IgD-negative memory B cell (primary cell): ENCODE measurements at regions not wholly inside any gene's neighbourhood (a gene's known extent, or its start where the extent isn't known, plus 50 kb on each side); places are given as distances from the start of the nearest gene placed in this dataset.

Experiments used
- H3K27ac Mint-ChIP-seq, 3 donors: one replicate each; pipeline ENCODE4 v1.8.0; 2020 to 2022; ENCODE audit warnings: mild to moderate bottlenecking in 3 of 3, mixed read lengths in 3 of 3, moderate library complexity in 1 of 3
- H3K27me3 Mint-ChIP-seq: one replicate; pipeline ENCODE4 v1.8.0; 2021; ENCODE audit warnings: mixed read lengths
- H3K36me3 Mint-ChIP-seq: one replicate; pipeline ENCODE4 v1.8.0; 2020; ENCODE audit warnings: mild to moderate bottlenecking, mixed read lengths
- H3K4me1 Mint-ChIP-seq, 3 donors: one replicate each; pipeline ENCODE4 v1.8.0; 2020 to 2022; ENCODE audit warnings: mixed read lengths in 3 of 3, mild to moderate bottlenecking in 1 of 3
- H3K4me3 Mint-ChIP-seq, 4 donors: one replicate each; pipeline ENCODE4 v1.8.0; 2020 to 2022; ENCODE audit warnings: mild to moderate bottlenecking in 4 of 4, mixed read lengths in 4 of 4, moderate library complexity in 3 of 4
- H3K9me3 Mint-ChIP-seq, 3 donors: one replicate each; pipeline ENCODE4 v1.8.0; 2020 to 2021; ENCODE audit warnings: mixed read lengths in 3 of 3, mild to moderate bottlenecking in 1 of 3

- Mint-ChIP-seq H3K27ac (no peak overlapping the region), H3K4me3 (no peak overlapping the region), H3K4me1 (no peaks in the 10 kb centered on the region), H3K36me3 (no peaks in the 10 kb centered on the region), H3K27me3 (peaks cover 2% of the 10 kb centered on the region), H3K9me3 (no peaks in the 10 kb centered on the region)
Measured at GRCh38 chr11:15769203-15769602, 587.1 kb downstream of the SOX6 start.

GRCh38 chr11:15770798-15771414, 585.4 kb downstream of the SOX6 start:
- H3K4me1 Mint-ChIP-seq, result no peaks in the 10 kb centered on the region
- no peak overlapping the region for H3K27ac Mint-ChIP-seq
- H3K27me3 Mint-ChIP-seq, result peaks cover 4% of the 10 kb centered on the region
- no peaks in the 10 kb centered on the region for H3K36me3 Mint-ChIP-seq
- no peaks in the 10 kb centered on the region for H3K9me3 Mint-ChIP-seq
- H3K4me3 Mint-ChIP-seq, result no peak overlapping the region

GRCh38 chr11:15772547-15772946, 583.8 kb downstream of the SOX6 start:
- no peaks in the 10 kb centered on the region for H3K36me3 Mint-ChIP-seq
- no peak overlapping the region for H3K27ac Mint-ChIP-seq
- no peaks in the 10 kb centered on the region for H3K4me1 Mint-ChIP-seq
- H3K27me3 Mint-ChIP-seq, result peaks cover 4% of the 10 kb centered on the region
- no peaks in the 10 kb centered on the region for H3K9me3 Mint-ChIP-seq
- H3K4me3 Mint-ChIP-seq, result peak overlapping the region in 1 of 4 donors; percentile 73

GRCh38 chr11:15772981-15773380, 583.4 kb downstream of the SOX6 start:
- H3K9me3 Mint-ChIP-seq, result no peaks in the 10 kb centered on the region
- H3K27me3 Mint-ChIP-seq, result peaks cover 4% of the 10 kb centered on the region
- peak overlapping the region in 1 of 4 donors; percentile 73 for H3K4me3 Mint-ChIP-seq
- no peak overlapping the region for H3K27ac Mint-ChIP-seq
- H3K36me3 Mint-ChIP-seq, result no peaks in the 10 kb centered on the region
- H3K4me1 Mint-ChIP-seq, result no peaks in the 10 kb centered on the region

- H3K27ac Mint-ChIP-seq, result no peak overlapping the region
- H3K36me3 Mint-ChIP-seq, result no peaks in the 10 kb centered on the region
- no peak overlapping the region for H3K4me3 Mint-ChIP-seq
- no peaks in the 10 kb centered on the region for H3K9me3 Mint-ChIP-seq
- H3K4me1 Mint-ChIP-seq, result no peaks in the 10 kb centered on the region
- peaks cover 4% of the 10 kb centered on the region for H3K27me3 Mint-ChIP-seq
Measured at GRCh38 chr11:15773476-15774387, 582.6 kb downstream of the SOX6 start.

- H3K27me3 Mint-ChIP-seq, result peaks cover 4% of the 10 kb centered on the region
- no peak overlapping the region for H3K4me3 Mint-ChIP-seq
- H3K4me1 Mint-ChIP-seq, result no peaks in the 10 kb centered on the region
- H3K36me3 Mint-ChIP-seq, result no peaks in the 10 kb centered on the region
- no peaks in the 10 kb centered on the region for H3K9me3 Mint-ChIP-seq
- no peak overlapping the region for H3K27ac Mint-ChIP-seq
Measured at GRCh38 chr11:15774388-15774939, 581.9 kb downstream of the SOX6 start.

GRCh38 chr11:15775015-15775541, 581.3 kb downstream of the SOX6 start:
- Mint-ChIP-seq H3K36me3 (no peaks in the 10 kb centered on the region), H3K4me1 (no peaks in the 10 kb centered on the region), H3K27ac (no peak overlapping the region), H3K9me3 (no peaks in the 10 kb centered on the region), H3K4me3 (no peak overlapping the region), H3K27me3 (peaks cover 4% of the 10 kb centered on the region)

- Mint-ChIP-seq H3K27me3 (peaks cover 4% of the 10 kb centered on the region), H3K9me3 (no peaks in the 10 kb centered on the region), H3K36me3 (no peaks in the 10 kb centered on the region), H3K4me1 (no peaks in the 10 kb centered on the region), H3K4me3 (no peak overlapping the region), H3K27ac (no peak overlapping the region)
Measured at GRCh38 chr11:15775797-15776196, 580.5 kb downstream of the SOX6 start.

GRCh38 chr11:15776366-15776765, 580.0 kb downstream of the SOX6 start:
- Mint-ChIP-seq H3K36me3 (no peaks in the 10 kb centered on the region), H3K9me3 (no peaks in the 10 kb centered on the region), H3K4me1 (no peaks in the 10 kb centered on the region), H3K27me3 (peaks cover 4% of the 10 kb centered on the region), H3K4me3 (no peak overlapping the region), H3K27ac (no peak overlapping the region)

GRCh38 chr11:15779518-15779917, 576.8 kb downstream of the SOX6 start:
- no peaks in the 10 kb centered on the region for H3K36me3 Mint-ChIP-seq
- no peak overlapping the region for H3K4me3 Mint-ChIP-seq
- peaks cover 2% of the 10 kb centered on the region for H3K27me3 Mint-ChIP-seq
- no peaks in the 10 kb centered on the region for H3K4me1 Mint-ChIP-seq
- H3K27ac Mint-ChIP-seq, result no peak overlapping the region
- no peaks in the 10 kb centered on the region for H3K9me3 Mint-ChIP-seq

GRCh38 chr11:15780382-15780781, 576.0 kb downstream of the SOX6 start:
- H3K27ac Mint-ChIP-seq, result peak overlapping the region in 1 of 3 donors; percentile 33
- no peak overlapping the region for H3K4me3 Mint-ChIP-seq
- no peaks in the 10 kb centered on the region for H3K27me3 Mint-ChIP-seq
- no peaks in the 10 kb centered on the region for H3K36me3 Mint-ChIP-seq
- no peaks in the 10 kb centered on the region for H3K9me3 Mint-ChIP-seq
- no peaks in the 10 kb centered on the region for H3K4me1 Mint-ChIP-seq

- Mint-ChIP-seq H3K9me3 (no peaks in the 10 kb centered on the region), H3K4me1 (no peaks in the 10 kb centered on the region), H3K36me3 (no peaks in the 10 kb centered on the region), H3K27ac (peak overlapping the region in 1 of 3 donors; percentile 33), H3K27me3 (no peaks in the 10 kb centered on the region), H3K4me3 (no peak overlapping the region)
Measured at GRCh38 chr11:15780837-15781236, 575.5 kb downstream of the SOX6 start.

GRCh38 chr11:15783619-15784018, 572.7 kb downstream of the SOX6 start:
- Mint-ChIP-seq H3K36me3 (no peaks in the 10 kb centered on the region), H3K27ac (no peak overlapping the region), H3K4me1 (no peaks in the 10 kb centered on the region), H3K9me3 (no peaks in the 10 kb centered on the region), H3K27me3 (no peaks in the 10 kb centered on the region), H3K4me3 (no peak overlapping the region)

GRCh38 chr11:15793043-15793996, 563.0 kb downstream of the SOX6 start:
- Mint-ChIP-seq H3K4me3 (no peak overlapping the region), H3K27ac (no peak overlapping the region), H3K27me3 (no peaks in the 10 kb centered on the region), H3K36me3 (peaks cover 2% of the 10 kb centered on the region), H3K9me3 (peaks cover 0 to 13% (median 0%) of the 10 kb centered on the region in 3 donors), H3K4me1 (no peaks in the 10 kb centered on the region)
